HG03108 (cell line): ENCODE measurements at regions not wholly inside any gene's neighbourhood (a gene's known extent, or its start where the extent isn't known, plus 50 kb on each side); places are given as distances from the start of the nearest gene placed in this dataset.
A peak's percentile ranks its signal among the peaks of the same experiment; 100 is the strongest.

Source experiments
- ATAC-seq: cut with Tn5 transposase; IDR thresholded peaks from one replicate; pipeline ENCODE4 v1.9.1; 2021; ENCODE audit warnings: moderate library complexity; ENCODE audit not compliant: unreplicated experiment

DNA sequence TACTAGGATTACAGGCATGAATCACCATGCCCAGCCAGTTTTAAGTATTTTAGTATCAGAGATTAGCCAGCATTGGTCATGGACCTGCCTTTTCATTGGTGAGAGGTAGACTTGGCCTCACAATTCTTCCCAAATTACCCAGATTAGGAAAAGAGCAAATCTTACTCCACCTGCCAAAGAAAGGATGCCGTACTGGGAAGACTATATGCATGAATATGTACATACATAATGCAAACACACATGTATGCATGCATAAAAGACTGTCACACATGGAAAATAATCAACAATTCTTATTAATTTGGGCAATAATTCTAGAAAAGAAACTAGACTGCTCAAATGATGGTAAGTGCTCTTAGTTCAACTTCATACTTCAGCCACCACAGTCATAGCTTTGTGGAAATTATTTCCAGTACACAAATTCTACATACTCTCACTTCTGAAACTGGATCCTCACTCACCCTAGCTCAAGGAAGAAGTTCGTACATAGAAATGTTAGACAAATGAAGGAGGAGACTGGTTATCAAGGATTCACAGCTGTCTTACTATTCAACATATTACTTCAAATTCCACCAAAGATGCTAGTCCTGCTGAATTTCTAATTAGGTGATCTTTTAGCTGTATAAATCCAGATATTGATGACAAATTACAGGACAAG is 73.7 kb downstream of the MINAR2 start:
- ATAC-seq: no peak

DNA sequence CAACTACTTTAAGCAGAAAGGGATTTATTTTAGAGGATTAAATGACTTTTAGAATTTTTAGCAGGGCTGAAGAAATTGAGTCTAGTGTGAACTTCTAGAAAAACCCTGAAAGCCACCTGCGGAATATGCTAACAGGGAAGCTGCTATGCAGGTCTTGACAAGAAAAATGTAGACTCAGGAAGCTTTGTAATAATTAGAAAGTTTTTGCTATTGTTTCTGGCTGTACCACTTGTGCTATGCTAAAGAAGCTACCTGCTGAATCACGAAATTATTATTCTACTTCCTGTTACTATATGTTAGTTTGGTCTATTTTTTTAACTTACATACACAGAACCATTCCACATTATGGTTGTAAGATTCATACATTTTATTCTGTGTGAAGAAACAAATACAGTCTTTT is 74.0 kb upstream of the CHSY3 start:
- no peak for ATAC-seq

DNA sequence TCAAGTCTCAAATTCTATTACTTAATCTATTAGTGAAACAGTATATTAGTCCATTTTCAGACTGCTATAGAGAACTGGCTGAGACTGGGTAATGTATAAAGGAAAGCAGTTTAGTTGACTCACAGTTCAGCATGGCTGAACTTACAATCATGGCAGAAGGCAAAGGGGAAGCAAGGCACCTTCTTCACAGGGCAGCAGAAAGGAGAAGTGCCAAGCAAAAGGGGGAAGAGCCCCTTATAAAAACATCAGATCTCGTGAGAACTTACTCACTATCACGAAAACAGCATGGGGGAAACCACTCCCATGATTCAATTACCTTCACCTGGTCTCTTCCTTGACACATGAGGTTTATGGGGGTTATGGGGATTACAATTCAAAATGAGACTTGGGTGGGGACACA is 67.9 kb upstream of the CHSY3 start:
- no peak for ATAC-seq

DNA sequence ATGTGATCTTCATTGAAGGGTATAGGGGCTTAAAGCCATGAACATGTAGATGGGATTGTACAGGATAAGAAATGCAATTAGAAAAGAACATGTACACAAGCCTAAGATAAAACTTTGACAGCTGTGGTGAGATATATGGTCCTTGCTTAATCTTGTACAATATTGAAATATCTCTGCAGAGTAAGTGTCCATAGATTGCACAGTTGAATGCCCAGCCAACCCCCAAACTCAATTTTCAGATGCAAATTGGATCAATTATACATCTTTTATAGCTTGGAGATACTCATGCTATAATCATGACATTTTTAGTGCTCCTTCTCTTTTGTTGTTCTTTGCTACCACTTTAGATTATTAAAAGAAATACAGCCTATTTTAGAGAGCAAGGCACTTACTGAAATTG is 59.5 kb upstream of the CHSY3 start:
- ATAC-seq: no peak

DNA sequence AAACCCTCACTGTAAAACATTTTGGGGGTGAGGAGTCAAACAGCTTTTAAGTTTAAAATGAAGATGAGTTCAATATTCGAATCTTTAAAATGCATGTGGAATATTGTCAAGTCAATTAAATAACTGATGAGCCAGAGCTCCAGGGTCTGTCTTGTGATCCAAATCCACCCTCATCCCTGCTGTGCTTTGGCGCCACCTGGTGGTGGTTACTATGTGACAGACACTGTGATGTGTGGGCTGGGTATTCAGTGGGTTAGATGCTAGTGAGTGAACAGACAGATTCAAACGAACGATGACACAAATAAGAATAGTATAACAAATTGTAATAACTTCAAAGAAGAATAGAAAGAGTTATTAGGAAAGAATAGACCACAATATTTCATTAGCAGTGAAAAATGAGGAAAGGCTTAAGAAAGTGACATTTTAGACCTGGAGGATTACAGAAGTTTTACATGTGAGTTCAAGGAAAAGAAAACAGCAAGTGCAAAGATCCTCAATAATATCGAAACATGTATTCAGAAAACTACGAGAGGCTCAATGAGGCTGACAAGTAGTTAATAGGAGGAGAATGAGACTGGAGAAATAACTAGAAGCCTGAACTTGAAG is 51.4 kb upstream of the CHSY3 start:
- ATAC-seq: peak; percentile 82

DNA sequence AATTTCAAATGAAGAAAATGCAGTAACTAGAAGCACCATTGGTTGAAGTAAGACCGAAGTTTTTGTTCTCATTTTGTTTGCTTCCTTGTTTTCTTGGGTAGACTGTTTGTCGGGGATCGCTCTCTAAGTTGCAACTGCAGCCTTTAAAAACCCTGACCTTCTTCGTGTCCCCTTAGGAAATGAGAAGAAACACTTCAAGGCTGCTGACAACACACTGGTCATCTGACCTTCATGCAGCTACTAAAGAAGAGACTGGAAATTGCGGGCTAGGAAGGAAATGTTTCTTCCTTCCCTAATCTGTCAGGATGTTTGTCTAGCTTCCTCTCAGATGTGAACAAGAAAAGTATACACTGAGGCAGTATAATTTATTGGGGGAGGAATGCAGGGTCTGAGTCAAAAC is 50.7 kb upstream of the CHSY3 start:
- ATAC-seq: no peak
